EL (cell line): ENCODE measurements at regions not wholly inside any gene's neighbourhood (a gene's known extent, or its start where the extent isn't known, plus 50 kb on each side); places are given as distances from the start of the nearest gene placed in this dataset.
A peak's percentile ranks its signal among the peaks of the same experiment; 100 is the strongest.

Experiments
- DNase-seq: peaks from one replicate; pipeline ENCODE4 v3.0.0-alpha.2; 2016

DNA sequence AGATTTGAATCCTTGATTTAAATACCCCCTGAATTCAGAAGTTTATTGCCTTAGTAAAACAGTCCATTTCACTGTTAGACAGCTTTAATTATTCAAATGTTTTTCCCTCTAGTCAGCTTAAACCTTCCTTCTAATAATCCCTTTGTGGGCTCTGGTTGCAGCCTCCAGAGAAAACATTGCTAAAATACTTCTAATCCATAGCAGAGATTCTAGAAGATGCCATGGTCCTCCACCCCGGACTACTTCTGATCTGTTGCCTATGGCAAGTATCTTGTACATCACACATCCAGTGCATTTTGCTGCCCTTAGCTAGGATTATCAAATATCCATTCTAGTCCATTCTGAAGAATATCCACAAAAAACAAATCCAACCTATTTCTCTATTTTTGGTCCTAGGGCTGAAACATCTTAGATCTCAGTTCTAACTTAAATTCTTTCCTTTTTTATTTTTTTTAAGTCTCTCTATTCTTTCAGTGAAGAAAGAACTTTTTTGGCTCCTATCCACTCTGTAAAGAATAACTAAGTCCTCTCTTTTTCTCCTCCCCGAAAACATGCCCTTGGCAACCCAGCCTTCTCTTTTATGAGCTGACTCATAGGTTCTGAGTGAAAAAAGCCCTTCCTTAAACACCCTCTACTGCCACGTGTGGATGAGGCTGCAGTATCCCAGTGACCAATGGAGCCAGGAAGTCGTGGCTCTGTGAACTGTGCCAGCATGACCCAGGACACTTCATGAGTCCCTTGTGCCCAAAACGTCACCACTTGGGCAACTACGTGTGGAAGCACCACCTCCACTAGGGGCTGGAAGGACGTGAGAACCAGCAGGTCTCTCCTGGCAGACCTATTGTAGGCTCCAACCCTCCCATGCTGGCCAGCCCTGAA lies 349.8 kb downstream of the TNS1 start:
- DNase-seq: peak; percentile 95

DNA sequence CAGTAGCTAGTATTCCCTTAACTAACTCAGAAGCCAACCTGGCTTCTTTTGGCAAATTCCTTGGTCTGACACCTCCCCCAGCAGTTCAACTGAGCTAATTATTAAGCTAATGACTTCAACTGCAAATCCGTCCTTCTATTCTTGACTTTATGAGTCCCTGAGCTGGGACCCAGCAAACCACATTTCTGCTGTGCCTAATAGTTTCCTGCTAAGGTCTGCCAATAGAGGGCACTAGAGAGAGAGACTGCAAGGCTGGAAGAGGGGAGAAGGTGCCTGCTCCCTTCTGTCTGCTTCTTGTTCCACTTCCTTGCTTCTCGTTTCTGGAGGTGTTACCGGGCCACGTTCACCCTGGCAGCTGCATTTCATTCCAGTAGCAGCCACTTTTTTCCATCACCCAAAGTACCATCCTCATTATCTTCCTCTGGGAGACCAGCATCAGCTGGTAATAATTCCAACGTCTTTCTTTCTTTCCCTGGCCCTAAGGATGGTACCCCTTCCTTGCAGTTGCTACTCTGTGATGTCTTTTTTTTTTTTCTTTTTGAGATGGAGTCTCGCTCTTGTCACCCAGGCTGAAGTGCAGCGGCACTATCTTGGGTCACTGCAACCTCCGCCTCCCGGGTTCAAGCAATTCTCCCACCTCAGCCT lies 352.0 kb downstream of the TNS1 start:
- DNase-seq: peak; percentile 77

DNA sequence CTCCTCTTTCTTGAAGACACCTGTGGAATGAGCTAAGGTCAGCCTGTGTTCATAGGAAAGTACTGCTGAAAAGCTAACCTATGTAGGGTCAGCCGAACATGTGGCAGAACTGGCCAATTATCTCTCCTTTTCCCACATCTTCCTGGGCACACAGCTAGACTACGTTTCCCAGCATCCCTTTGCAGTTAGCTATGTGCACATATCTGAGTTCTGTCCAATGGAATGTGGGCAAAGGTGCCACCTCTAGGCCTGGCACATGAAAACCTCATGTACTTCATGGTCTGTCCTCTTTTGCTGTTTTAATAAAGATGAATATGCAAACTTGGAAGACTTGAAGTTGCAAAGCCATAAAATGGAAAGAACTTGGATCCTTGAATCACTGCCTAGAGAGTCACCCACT lies 352.6 kb downstream of the TNS1 start:
- peak; percentile 25 for DNase-seq

DNA sequence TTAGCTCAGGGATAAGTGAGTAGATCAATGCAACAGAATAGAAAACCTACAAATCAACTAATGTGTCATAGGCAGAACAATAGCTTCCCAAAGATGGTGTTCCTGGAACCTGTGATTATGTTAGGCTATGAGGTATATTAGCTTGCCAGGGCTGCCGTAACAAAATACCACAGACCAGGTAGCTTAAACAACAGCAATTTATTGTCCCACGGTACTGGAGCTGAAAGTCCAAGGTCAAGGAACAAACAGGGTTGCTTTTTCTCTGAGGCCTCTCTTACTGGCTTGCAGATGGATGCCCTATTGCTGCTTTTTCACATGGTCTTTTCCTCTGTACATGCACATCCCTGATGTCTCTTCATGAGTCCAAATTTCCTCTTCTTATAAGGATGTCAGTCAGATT lies 354.9 kb downstream of the TNS1 start:
- DNase-seq: no peak

DNA sequence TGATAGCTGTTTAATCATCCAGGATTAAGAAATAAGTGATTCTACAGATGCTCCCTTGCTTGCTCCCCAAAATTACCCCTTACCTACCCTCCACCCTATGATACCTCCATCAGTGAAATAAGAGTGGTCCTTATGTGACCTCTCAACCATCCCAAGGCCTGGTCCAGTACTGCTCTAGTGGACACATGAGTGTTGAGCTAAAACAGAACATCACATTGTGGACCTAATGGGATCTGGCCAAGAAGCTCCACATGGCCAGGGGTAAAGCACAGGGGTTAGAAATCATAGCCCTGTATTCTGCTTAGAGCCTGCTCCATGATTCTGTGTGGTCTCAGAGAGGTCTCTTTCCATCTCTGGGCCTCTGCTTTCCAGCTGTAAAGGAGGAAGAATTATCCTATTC lies 355.6 kb downstream of the TNS1 start:
- DNase-seq: no peak

DNA sequence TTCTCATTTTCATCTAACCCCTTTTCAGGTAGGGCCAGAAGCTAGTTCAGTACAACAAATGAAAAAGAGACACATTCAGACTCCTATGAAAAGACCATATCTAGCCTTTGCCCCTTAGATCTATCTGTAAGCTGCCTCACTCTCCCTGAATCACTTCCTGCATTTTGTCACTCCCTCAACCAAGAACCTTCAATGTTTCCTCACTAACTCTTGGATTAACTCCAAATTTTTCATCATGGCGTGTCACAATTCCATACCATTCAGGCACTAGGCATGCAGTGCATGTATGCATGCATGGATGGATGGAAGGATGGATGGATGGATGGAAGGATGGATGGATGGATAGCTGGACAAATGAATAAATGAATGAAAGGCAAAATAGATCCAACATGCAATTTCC lies 356.9 kb downstream of the TNS1 start:
- DNase-seq: peak; percentile 61

DNA sequence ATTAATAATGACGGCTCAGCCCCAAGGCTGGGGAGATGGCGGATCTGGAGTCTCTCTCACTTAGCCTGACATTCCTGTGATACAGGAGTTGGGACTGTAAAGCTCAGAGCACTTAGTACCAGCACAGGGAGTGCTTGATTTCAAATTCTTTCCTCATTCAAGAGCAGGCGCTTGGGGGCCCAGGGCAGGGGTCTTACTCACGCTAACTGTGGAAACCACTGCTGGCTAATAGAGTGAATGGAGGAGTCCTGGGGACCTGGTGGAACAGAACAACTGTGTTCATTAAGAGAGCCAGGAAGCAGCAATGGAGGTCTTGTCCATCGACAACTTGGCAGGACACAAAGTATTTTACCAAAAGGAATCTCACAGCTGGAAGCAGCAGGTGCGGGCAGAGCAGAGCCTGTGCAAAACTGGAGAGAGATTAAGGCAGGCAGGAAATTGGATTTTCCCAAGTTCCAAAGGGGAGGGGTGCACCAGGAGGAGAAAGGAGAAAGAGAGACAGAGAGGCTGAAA lies 358.9 kb downstream of the TNS1 start:
- DNase-seq: no peak

DNA sequence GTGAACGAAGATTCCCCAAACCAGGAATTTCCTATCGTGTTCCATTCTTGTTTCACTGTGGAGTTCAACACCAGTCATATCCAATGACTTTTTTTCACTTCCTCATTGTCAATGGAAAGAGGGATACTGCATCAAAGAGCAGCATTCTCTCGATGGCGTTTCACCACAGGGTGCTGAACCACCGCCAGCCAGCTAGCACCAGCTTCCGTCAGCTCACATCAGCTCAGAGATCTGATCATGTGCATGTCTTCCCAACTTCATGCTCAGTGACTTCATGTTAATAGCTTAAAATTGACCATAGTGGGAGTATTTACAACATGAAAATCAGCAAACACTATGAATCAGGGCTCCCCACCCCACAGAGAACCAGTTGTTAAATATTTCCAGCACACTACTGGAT lies 359.9 kb downstream of the TNS1 start:
- DNase-seq: no peak

DNA sequence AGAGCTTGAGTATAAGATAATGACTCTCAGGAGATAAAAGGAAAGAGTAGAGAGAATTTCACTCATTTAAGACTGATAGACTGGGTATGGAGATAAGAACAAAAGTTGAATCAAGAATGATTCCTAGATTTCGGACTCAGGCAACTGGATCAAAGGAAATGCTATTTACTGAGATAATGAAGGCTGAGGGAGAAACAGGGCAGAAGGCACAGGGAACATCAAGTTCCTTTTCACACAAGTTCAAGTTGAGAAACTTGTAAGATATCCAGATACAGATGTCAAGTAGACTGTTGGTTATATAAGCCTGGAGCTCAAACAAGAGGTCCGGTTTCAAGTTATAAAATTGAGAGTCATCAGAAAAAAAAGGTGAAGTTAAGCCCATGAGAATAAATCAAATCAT lies 360.8 kb downstream of the TNS1 start:
- no peak for DNase-seq

DNA sequence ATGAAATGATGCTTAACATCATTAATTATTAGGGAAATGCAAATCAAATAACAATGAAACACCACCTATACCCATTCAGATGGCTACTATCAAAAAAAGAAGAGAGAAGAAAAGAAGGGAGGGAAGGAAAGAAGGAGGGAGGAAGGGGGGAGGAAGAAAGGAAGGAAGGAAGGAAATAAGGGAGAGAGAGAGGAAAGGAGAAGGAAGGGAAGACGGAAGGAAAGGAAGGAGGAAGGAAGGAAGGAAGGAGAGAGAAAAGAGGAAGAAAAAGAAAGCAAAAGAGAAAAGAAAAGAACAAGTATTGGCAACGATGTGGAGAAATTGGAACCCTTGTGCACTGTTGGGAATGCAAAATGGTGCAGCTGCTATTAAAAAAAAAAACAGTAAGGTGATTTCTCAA lies 363.3 kb downstream of the TNS1 start:
- no peak for DNase-seq

DNA sequence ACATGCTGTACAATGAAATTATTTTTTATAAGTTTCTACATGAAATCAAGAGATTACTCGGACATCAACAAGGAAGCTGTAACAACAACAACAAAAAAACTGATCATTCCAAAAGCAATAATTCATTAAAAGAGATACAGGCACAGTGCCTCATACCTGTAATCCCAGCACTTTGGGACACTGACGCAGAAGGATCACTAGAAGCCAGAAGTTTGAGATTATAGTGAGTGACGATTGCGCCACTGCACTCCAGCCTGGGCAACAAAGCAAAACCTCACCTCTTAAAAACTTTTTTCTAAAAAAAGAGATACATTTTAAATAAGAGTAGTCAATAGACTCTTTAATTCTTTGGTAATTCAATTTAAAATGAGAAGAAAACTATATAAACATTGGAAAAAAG lies 364.3 kb downstream of the TNS1 start:
- DNase-seq: no peak

DNA sequence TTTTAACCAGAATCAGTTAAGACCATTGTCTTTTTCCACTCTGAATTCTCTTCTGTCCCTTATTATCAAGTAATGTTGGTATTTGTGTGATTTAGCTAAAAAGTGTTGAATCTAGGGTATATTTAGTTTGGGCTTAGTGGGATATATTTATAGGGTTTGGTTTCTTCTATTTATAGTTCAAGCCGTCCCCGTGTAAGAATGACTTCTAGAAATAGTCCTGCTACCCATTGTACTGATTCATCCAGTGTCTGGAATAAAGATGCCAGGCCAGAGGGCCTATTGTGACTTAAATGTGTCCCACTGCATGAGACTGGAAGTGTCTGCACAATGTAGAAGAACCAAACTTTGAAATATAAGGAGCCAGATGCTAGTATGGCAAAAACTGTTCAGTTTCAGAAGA lies 364.8 kb downstream of the TNS1 start:
- DNase-seq: no peak

DNA sequence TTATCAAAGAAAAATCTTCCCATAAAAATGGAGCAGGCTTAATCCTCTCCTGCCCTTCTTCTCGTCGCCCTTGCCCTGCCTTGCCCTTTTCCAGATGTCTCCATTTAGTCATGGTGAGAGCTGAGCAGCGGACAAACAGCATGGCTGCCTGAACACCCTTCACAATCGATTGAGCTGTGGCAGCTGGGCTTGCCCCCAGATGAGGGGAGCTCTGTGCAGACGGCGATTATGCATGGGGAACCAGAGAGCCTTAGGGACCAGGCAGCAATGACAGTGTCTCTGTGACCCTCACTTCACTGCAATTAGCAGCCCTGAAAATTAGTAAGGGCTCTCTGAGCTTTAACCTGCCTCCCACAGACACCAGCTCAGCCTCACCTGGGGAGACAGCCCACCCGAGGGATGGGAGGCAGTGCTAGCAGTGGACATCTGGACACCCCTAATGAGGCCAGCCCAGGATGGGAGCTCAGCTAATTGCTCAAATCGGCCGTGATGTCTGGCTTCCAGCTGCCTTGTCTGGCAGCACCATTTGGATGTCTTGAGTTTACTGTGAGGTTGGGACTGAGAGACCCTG lies 365.7 kb downstream of the TNS1 start:
- DNase-seq: no peak

DNA sequence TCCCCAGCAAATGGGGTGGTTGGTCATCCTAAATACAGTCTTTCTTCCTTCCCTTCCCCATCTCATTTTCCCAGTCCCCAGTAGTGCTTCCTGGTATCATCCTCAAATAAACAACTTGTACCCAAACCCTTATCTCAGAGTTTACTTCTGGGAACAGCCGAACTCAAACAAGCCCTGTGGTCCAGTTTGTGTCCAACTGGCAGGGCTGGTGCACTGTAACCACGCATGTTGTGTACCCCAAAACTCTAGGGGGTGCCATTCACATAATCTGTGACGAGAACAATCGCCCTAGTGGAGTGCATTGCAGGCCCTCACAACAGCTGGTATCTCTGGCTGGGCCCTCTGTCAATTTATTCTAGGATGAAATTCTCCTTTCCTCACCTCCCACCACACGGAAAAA lies 366.2 kb downstream of the TNS1 start:
- DNase-seq: no peak

DNA sequence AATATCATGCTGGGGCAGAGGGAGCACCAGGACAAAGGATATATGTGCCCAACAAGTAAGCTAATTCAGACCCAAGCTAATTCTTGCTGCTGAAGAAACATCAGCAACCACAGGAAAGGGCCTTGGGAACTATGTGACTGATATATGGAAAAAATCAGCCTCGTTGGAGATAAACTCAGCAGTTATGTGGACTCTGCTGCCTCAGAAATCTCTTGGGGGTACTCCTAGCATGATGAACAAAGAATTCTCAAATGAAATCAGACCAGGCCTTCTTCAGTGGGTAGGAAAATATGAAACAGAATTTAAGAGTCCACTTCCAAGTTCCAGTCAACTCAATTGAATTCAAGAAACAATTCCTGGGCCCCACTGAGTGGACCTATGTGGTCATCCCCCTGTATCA lies 367.9 kb downstream of the TNS1 start:
- DNase-seq: no peak

DNA sequence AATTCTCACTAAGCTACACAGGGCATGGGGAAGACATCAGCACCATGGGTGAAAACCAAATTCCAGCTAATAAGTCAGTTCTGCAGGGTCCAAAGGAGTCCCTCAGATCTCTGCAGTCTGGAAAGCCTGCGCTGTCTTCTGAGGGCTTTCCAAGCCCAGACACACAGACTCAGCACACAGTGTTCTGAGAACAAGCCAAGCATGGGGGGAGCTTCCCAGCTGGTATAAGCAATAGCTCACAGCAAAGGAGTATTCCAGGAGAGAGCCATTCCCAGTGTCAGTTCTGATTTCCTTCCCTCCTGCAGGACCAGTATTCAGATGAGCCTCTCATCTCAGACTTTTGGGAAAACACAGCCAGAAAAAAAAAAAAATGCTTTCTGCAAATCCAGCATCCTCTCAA lies 370.8 kb downstream of the TNS1 start:
- DNase-seq: no peak

DNA sequence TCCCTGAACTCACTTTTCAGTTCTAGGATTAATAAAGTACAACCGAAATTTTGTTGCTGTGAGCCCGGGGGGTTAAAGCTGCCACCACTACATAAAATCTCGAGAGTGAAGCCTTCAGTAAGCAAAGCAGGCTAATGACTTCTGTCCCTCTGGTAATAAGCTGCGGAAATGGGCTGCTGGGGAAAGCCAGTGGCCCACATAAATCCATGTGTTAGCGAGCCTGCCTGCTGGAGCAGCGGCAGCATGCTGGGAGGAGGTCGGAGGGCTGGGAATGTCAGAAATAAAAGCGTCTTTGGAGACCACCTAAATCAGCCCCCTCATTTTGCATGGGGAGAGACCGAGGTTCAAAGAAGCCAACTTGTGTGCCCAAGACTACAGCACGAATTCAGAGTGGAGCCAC lies 371.7 kb downstream of the TNS1 start:
- DNase-seq: no peak

DNA sequence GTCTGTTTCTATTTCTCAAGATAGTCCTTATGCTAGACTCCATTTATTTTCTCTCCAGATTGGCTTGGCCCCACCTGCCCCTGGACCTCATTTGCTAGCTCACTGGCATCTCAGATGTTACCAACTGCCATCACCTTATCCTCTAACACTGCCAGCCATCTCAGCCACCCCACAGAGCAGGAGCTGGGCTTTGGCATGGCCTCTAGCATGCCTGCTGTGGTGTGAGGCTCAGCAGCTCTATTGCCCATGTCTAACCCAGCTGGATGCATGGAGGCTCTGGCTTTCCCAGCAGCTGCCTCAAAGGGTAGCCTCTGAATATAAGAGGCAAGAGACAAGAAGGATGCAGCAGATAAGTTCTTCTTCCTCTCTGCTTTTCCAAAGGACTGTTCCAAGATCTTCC lies 373.4 kb downstream of the TNS1 start:
- DNase-seq: no peak

DNA sequence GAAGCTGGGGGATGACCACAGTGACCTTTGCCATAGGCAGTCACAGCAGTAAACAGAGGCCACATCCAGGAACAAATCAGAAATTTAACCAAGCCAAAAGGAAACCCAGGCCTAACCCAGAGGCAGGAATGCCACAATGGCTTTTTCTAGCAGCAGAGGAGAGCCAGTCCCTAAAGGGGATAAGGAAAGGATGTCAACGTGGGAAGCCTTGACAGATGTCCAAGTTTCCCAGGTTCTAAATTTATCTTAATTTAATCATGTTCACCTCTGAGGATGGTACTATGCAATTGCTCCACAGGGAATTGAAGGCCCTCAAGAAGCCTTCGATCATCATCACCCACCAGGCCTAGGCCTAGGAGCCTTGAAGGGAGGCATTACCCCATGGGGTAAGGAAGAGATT lies 374.7 kb downstream of the TNS1 start:
- DNase-seq: no peak

DNA sequence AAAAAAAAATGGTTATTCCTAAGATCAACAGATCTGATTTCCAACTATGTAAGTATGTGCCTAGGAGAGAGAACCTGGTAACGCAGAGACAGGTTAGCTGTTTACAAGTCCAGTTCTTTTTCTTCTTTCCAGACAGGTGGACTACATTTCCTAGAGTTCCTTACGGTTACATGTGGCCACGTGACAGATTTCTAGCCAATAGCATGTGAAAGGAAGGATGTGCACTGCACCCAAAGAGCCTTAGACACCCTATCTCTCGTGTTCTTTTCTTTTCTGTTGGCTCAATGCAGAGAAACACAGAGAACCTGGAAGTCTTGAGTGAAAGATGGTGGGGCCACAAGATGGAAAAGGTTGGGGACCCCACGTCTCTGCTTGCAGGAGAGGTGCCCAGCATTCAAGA lies 375.9 kb downstream of the TNS1 start:
- no peak for DNase-seq

DNA sequence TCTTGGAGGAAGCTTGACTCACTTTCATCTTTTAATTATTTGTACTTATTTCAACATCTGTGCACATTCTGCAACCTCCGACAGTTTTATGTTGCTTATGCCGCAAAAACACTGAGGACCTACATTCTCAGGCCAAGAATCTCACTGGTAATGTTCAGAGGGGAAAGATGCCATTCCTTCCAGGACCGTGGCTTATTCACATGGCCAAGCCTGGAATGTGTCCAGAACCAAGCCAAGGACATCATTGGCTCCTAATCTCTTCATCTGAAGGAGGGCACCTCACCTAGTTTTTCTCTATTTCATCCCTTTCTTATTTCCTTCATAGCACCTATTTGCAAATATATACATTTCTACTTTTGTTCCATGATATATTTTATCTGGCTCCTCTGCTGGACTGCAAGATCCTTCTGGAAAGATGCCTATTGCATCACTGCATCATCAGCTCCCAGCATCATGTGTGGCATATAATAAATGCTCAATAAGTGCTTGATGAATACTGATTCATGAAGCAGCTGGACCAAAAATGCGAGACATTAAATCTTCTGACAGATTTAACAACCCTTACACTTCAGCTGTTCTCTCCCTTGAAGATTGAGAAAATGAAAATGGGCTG lies 377.1 kb downstream of the TNS1 start:
- DNase-seq: peak; percentile 9

DNA sequence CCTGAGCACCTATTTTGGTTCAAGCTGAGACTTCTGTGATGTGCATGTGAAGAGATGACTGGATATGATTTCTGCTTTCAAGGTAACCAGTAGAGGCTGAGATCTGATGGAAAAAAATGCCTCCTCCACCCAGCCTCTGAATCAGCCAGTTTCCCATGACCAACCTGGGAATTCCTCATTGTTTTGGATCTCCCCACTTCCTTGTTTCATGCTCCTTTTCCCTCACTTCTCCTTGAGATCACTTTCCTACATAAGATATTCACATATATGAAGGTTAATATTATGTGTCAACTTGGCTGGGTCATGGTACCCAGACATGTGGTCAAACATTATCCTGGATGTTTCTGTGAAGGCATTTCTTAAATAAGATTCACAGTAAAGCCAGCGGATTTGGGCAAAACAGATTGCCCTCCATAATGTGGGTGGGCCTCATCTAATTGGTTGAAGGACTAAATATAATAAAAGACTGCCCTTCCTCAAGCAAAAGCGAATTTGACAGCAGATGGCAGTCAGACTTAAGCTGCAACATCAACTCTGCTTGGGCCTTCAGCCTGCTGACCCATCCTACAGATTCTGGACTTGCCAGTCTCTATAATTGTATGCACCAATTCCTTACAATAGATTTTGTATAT lies 379.4 kb downstream of the TNS1 start:
- no peak for DNase-seq
